Tibial artery (tissue), 4 donors: ENCODE measurements at regions not wholly inside any gene's neighbourhood (a gene's known extent, or its start where the extent isn't known, plus 50 kb on each side); places are given as distances from the start of the nearest gene placed in this dataset.

Experiments used
- DNase-seq, 2 donors: peaks; one replicate each; pipeline ENCODE4 v3.0.0-alpha.2; 2019
- H3K27ac ChIP-seq, 2 donors: fragments of 200-600 bp; sonication (generic) in 1 of 2; 1 replicate in 1 of 2; 2 replicates in 1 of 2; pipeline ENCODE4 v1.5.1; 2018 to 2019; ENCODE audit warnings: mild to moderate bottlenecking in 1 of 2
- H3K27me3 ChIP-seq, 2 donors: fragments of 200-600 bp; sonication (generic) in 1 of 2; one replicate each; pipeline versions ENCODE4 v1.5.1 to v1.6.0; 2016 to 2019
- H3K36me3 ChIP-seq, 3 donors: fragments of 200-600 bp; sonication (generic) in 2 of 3; one replicate each; pipeline ENCODE4 v1.5.1; 2016 to 2019; ENCODE audit warnings: mild to moderate bottlenecking in 2 of 3
- H3K4me1 ChIP-seq, 4 donors: fragments of 200-600 bp; sonication (generic) in 2 of 4; 1 replicate in 3 of 4; 2 replicates in 1 of 4; pipeline ENCODE4 v1.5.1; 2016 to 2019
- H3K4me3 ChIP-seq, 2 donors: fragments of 200-600 bp; sonication (generic) in 1 of 2; 1 replicate in 1 of 2; 2 replicates in 1 of 2; pipeline ENCODE4 v1.5.1; 2018 to 2019; ENCODE audit warnings: mild to moderate bottlenecking in 2 of 2
- H3K9me3 ChIP-seq, 3 donors: fragments of 200-600 bp; sonication (generic) in 1 of 3; one replicate each; pipeline ENCODE4 v1.5.1; 2016 to 2019
- intact Hi-C: fragments of 100-400 bp; cut with DNase I; formaldehyde crosslinking; loops from one replicate; pipeline ENCODE4 v1.15.0; 2023; ENCODE audit warnings: low total_unique reads
- TF ChIP-seq, protein P1 (sequence below), 2 experiments: fragments of 200-600 bp in 1 of 2; fragments of 450-650 bp in 1 of 2; IDR thresholded peaks; one replicate each; pipeline ENCODE4 v1.5.1; 2017 to 2019; ENCODE audit warnings: antibody characterized with exemption in 2 of 2, mild to moderate bottlenecking in 1 of 2, moderate library complexity in 1 of 2

DNA sequence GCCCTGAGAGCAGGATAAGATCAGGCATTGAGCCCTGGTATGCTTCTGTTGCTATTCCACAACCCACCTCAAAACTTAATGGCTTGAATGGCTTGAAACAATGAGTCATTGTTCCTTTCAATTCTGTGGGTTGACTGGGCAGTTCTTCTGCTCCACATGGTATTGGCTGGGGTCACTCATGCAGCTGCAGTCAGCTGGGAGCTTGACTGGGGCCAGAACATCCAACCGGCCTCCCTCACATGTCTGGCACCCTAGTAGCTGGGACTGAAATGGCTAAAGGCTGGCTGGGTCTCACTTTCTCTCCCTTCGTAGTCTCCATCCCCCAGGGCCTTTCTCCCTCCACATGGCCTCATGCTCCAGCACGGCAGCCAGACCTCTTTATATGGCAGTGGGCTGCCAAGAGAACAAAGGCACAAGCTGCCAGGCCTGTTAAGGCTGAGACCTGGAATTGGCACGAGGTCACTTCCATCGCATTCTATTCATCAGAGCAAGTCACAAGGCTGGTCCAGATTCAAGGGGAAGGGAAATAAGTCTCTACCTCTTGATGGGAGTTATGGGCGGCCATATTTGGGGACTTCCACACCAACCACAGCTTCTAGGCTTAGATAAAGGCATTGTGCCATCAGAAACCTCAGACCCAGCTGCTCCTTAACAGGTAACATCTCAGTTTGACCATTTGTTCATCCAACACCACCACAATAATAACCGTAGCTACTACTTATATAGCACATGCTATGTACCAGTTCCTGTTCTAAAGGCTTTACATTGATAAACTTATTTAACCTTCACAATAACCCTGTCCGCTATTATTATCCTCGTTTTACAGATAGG, 159.7 kb upstream of the ATP6AP2 start:
- DNase-seq = no peak
- Histone ChIP-seq H3K36me3 (no peaks in the 10 kb centered on the region), H3K27me3 (no peaks in the 10 kb centered on the region), H3K4me1 (no peaks in the 10 kb centered on the region), H3K4me3 (no peak overlapping the region), H3K27ac (no peak overlapping the region), H3K9me3 (peaks cover 0 to 15% (median 6%) of the 10 kb centered on the region in 3 donors)
- TF ChIP-seq, protein P1, sequence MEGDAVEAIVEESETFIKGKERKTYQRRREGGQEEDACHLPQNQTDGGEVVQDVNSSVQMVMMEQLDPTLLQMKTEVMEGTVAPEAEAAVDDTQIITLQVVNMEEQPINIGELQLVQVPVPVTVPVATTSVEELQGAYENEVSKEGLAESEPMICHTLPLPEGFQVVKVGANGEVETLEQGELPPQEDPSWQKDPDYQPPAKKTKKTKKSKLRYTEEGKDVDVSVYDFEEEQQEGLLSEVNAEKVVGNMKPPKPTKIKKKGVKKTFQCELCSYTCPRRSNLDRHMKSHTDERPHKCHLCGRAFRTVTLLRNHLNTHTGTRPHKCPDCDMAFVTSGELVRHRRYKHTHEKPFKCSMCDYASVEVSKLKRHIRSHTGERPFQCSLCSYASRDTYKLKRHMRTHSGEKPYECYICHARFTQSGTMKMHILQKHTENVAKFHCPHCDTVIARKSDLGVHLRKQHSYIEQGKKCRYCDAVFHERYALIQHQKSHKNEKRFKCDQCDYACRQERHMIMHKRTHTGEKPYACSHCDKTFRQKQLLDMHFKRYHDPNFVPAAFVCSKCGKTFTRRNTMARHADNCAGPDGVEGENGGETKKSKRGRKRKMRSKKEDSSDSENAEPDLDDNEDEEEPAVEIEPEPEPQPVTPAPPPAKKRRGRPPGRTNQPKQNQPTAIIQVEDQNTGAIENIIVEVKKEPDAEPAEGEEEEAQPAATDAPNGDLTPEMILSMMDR (IDR thresholded peaks at IDR 0.05) = no peak
- intact Hi-C loops = no loop called here

DNA sequence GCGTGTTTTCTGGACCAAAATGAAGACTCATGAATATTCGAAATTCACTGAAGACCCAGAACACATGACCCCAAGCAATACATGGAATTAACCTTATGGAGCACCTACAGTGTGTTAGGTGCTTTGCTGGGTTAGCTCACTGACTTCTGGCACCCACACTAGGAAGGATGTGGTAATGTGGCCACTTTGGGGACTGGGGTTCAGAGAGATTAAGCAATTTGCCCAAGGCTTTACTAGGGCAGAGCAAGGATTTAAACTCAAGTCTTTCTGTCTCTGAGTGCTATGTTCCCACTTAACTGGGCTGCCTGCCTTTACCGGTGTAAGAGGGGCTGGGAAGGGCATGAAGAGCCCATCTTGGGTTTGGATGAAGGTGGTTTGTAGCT, 162.0 kb upstream of the ATP6AP2 start:
- Histone ChIP-seq H3K4me1 (no peaks in the 10 kb centered on the region), H3K4me3 (no peak overlapping the region), H3K27me3 (no peaks in the 10 kb centered on the region), H3K9me3 (peaks cover 0 to under 1% (median 0%) of the 10 kb centered on the region in 3 donors), H3K27ac (no peak overlapping the region), H3K36me3 (no peaks in the 10 kb centered on the region)
- intact Hi-C loops = no loop called here
- TF ChIP-seq, protein P1 (IDR thresholded peaks at IDR 0.05) = no peak
- DNase-seq = no peak

DNA sequence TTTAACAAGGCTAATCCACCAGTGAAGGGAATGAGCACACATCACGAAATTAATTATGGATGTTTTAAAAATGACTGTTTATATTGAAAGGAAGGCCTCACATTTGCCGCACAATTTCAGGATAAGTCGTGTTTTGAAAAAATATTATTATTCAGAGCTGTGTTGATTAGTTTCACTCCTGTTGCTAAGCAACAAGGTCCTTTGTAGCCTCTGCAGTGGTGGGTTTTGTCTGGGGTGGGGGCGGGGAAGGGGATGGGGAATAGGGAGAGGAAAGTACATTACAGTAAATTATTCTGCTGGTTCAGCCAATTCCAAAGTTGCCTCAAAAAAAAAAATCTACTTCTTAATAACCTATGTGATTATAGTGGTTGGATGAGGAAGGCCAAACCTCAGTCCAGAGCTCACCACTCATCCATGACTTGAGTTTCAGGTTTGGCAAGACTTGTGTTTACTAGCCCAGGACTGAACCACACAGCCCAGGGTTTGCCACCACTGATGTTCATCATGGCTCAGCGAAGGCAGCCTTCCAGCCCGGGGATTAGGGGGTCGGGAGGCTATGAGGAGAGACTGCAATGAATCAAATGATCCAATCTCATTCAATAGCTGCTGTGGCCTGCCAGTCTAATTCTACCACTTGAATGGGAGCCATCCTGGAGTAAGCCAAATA, 162.5 kb upstream of the ATP6AP2 start:
- H3K9me3 ChIP-seq = no peaks in the 10 kb centered on the region
- TF ChIP-seq, protein P1 (IDR thresholded peaks at IDR 0.05) = no peak
- H3K4me1 ChIP-seq = no peaks in the 10 kb centered on the region
- no peaks in the 10 kb centered on the region for H3K36me3 ChIP-seq
- H3K27me3 ChIP-seq = no peaks in the 10 kb centered on the region
- intact Hi-C loops = no loop called here
- no peak overlapping the region for H3K27ac ChIP-seq
- H3K4me3 ChIP-seq = no peak overlapping the region
- DNase-seq = no peak

DNA sequence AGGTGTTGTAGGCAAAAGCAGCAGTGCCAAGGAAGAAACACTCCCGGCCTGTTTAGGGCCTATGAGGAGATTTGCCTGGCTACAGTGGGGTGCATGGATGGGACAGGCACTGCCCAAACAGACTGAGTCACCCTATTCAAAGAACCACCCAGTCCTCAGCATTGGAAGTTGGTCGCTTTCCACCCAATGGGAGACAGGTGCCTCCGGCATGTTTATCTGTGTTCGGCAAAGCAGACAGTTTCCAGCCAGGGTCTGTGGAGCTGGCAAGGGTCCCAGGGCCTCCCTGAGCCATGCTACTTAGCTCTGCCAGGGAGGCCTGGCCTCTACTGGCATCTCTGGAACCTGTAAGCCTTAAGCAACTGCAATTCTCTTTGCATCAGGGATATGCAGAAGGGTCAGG, 165.1 kb upstream of the ATP6AP2 start:
- intact Hi-C loops = no loop called here
- no peak overlapping the region for H3K27ac ChIP-seq
- H3K27me3 ChIP-seq = no peaks in the 10 kb centered on the region
- H3K4me3 ChIP-seq = no peak overlapping the region
- H3K4me1 ChIP-seq = no peaks in the 10 kb centered on the region
- DNase-seq = no peak
- TF ChIP-seq, protein P1 (IDR thresholded peaks at IDR 0.05) = no peak
- H3K36me3 ChIP-seq = no peaks in the 10 kb centered on the region
- H3K9me3 ChIP-seq = no peaks in the 10 kb centered on the region

DNA sequence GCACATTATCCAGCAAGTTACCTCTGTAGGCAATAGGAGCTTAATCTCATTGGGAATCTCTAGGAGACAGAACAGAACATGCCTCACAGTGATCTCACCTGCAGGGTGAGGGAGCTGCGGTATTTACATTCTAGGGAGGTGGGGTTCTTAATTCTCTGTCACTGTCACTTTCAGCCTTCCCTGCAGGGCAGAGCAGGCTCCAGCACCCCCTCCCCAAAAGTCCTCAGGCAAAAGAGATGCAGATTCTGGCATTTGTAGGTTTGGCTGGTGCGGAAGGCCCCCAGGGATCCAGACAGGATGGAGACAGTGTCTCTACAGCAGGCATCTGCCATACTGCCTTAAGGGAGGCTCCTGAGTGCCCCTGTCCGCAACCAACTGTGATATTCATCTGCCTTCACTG, 166.4 kb upstream of the ATP6AP2 start:
- Histone ChIP-seq H3K4me3 (no peak overlapping the region), H3K27me3 (no peaks in the 10 kb centered on the region), H3K27ac (no peak overlapping the region), H3K36me3 (no peaks in the 10 kb centered on the region), H3K4me1 (no peaks in the 10 kb centered on the region), H3K9me3 (peaks cover 0 to 12% (median 4%) of the 10 kb centered on the region in 3 donors)
- DNase-seq = no peak
- TF ChIP-seq, protein P1 (IDR thresholded peaks at IDR 0.05) = no peak
- intact Hi-C loops = no loop called here
